ENCODE measurements at regions not wholly inside any gene's neighbourhood (a gene's known extent, or its start where the extent isn't known, plus 50 kb on each side); places are given as distances from the start of the nearest gene placed in this dataset.

GRCh38 chr11:105538588-105538987, 71.3 kb upstream of the GRIA4 start:
- TF ChIP-seq CTCF (conservative IDR thresholded peaks at IDR 0.05; ENCODE audit: low read length) (no peak), EZH2phosphoT487 (IDR thresholded peaks at IDR 0.05; ENCODE audit: borderline replicate concordance) (no peak)
